SK-MEL-5 (cell line): ENCODE measurements at regions not wholly inside any gene's neighbourhood (a gene's known extent, or its start where the extent isn't known, plus 50 kb on each side); places are given as distances from the start of the nearest gene placed in this dataset.

ENCODE experiments used
- DNase-seq: peaks from one replicate; pipeline ENCODE4 v3.0.0-alpha.2; 2016; ENCODE audit warnings: low read depth, low spot score
- in situ Hi-C: cut with HindIII; loops from 2 replicates; pipeline ENCODE4 v1.10.0; 2016; ENCODE audit warnings: low sequenced_read_pairs, high pct_unique_total_duplicates, low pct_unique_long_range_greater_than_20kb

DNA sequence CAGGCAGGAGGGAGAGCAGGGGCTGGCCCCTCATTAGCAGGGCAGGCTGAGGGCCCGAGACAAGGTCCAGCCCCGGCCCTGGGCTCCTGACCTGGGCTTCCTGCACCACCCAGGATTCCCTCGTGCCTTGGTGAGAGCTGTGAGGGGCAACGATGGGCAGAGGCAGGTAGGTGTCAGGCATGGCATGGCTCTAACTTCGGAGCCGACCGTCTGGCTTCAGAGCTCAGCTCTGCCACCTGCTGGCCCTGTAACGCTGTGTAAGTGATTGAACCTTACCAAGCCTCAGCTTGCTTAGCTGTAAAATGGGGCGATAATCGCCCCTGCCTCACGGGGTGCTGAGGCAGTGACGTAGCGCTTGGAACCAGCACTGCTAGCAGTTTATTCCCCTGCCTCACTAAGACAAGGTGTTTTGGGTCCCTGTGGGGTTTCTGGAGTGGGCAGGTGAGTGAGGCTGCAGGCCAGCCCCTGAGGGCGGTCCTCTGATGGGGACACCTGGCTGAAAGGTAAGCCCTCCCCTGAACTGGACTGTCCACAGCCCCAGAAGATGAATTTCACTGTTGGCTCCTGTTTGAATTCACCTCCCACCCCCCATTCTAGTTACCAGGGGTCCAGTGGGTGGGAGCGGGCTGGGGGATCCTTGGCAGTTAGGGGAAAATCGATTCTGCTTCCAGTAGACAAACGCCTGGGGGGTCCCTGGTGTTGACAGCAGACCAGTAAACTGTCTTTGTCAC is 184.8 kb upstream of the GSE1 start:
- in situ Hi-C loops = no loop called here
- DNase-seq = peak; percentile 56

DNA sequence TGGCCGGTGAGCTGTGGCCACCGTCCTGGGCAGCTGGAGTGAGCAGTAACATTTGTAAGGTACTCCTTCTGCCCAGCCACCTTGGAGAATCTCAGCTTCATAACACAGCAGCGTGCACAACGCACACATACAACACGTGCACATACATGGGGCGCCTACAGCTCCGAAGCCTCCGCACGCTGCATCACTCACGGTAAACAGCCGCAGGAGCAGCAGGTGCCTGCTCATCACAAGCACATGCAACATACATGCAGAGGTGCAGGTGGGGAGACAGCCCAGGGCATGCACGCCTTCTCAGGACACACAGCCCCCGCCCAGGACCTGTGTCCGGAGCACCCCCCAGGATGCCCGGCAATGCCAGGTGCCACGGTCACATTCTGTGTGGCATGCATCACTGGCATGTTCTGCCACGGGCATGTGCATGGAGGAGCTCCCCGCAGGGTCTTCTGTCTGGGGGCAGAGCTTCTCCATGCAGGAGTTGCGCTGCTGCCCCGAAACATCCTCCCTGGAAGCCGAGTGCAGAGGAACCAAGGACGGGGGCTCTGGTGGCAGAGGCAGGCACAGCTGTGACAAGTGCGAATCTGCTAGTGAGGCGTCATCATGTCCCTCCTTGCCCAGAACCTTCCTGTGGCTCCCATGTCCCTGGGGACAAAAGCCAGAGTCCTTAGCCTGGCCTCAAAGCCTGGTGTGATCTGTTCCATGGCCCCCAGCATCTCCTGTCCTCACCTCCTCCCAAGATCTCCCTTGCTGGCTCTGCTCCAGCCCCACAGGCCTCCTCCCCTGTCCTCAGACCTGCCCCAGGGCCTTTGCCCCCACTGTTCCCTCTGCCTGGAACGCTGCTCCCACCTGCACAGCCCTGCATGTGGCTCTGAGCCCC is 184.0 kb upstream of the GSE1 start:
- in situ Hi-C loops = no loop called here
- DNase-seq = no peak

DNA sequence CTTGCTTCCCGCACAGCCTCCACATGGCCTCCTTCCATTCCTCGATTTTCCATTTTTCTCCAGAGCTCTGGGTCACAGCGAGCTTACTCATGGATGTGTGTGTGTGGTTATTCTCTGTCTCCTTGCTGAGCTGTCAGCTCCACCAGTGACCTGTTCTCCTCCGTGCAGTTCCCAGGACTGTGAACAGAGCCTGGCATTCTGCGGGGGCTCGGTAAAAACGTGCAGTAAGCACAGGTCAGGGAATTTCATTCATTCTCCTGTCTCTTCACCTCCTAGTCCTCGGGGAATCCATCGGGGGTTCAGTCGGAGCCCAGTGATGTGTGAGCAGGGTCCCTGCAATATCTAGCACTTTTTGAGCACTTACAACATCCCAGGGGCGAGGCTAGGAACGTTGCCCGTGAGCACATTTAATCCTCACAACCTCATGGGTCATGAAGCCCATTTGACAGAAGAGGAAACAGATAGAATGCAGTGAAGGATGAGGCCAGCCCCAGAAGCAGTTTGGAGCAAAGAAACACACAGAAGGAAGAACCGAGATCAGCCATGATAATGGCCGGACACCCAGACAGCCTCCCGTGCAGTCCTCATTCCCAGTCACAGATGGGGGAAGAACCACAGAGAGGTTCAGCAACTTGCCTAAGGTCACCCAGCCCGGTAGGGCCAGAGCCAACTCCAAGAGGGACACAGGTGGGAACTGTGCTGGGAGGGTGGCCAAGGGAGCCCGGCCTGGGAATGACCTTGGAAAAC is 183.2 kb upstream of the GSE1 start:
- in situ Hi-C loops = no loop called here

DNA sequence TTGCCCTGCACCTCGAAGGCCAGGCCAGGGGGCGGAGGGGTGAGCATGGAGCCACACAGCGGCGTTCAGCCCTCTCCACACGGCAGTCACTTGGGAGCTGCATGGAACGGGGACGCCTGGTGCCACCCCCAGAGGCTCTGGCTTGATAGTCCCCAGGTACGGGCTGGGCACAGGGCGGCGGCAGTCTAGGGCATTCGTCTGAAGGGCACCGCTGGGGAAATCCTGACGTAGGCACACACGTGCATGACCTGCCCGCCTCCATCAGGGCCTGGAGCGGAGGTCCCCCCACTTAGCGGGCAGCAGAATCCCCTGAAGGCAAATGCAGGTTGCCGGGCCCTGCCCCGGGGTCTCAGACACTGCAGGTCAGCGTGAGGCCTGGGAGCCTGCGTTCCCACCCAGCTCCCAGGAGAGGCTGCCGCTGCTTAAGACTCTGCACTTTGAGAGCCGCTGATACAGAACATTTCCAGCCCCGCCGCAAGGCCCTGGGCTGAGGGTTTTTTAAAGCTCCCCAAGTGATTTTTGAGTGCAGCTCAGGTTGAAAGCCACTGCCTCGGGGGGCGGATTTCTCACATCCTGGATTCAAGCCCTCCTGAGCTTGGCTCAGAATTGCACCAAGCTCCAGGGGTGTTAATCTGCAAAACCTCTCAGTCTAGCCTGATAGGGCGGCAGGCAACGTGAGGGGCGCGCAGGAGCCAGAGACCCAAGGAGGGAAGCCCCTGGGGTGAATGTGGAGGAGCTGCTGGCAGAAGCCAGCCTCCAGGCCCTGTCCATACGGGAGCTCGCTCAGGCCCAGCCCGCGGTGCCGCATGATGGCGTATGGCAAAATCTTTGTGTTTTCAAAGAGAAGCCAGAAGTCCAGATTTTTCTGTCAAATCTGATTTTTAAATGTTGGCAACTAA is 182.3 kb upstream of the GSE1 start:
- DNase-seq = no peak
- in situ Hi-C loops = no loop called here

More for the DNA sequence above, 183.2 kb upstream of the GSE1 start:
- DNase-seq = no peak

DNA sequence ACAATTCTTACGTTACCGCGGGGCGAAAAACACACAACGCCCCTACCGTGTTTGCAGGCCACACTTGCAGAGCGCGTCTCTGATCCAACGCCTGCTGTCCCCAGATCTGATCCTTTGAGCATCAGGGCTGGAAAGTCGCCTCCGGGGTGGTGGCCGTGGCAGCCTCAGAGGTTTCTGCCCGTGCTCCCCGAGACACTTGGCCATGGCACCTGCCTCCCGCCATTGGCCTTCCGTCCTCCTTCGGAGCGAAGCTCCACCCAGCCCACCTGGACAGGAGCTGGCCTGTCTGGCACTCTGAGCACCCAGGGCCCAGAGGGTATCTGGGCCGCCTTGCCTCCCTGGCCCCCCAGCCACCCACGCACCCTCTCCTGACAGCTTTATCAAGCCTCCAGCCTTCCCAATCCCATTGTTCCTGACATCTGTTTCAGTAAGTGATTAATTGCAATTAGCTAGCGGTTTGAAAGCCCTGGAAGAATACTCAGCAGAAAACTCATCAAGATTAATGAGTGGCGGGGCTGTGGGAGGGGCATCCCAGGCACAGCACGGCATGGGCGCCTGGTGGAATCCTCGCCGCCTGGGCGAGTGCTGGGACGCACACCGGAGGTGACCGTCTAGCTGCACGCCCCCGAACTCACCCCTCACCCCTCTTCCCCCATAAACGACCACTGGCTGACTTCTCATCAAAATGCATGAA is 181.5 kb upstream of the GSE1 start:
- DNase-seq = no peak

DNA sequence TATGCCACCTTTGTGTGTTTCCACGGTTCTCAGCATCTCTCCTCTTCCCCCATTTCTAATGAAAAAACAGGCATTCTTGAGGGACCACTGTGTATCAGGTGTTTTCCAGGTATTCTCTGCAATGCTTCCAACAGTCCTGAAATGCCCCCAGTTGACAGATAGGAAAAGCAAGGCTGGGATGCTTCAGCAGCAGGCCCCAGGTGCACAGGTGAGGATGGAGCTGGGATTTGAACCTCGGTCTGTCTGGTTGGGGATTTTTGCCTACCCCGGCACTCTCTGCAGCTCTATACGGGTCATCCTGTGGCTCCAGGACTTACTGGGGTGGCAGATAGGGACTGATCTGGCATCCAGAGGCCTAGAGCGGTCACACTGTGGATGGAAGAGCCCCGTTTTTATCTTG is 180.5 kb upstream of the GSE1 start:
- in situ Hi-C loops = no loop called here
- no peak for DNase-seq

More for the DNA sequence above, 181.5 kb upstream of the GSE1 start:
- in situ Hi-C loops = no loop called here

DNA sequence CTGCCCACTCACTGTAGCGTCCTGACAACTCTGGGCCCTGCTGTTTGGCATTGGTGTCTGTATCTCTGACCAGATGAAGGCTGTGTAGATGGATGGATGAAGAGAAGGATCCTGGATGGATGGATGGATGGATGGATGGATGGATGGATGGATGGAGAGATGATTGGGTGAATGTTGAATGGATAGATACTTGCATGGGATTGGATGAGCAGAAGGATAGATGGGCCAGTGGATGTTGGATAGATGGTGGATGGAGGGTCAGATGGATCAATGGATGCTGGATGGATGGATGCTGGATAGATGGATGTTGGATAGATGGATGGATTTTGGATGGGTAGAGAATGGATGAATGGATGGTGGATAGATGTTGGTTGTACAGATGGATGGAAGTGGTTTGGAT is 179.6 kb upstream of the GSE1 start:
- no peak for DNase-seq
- in situ Hi-C loops = no loop called here

DNA sequence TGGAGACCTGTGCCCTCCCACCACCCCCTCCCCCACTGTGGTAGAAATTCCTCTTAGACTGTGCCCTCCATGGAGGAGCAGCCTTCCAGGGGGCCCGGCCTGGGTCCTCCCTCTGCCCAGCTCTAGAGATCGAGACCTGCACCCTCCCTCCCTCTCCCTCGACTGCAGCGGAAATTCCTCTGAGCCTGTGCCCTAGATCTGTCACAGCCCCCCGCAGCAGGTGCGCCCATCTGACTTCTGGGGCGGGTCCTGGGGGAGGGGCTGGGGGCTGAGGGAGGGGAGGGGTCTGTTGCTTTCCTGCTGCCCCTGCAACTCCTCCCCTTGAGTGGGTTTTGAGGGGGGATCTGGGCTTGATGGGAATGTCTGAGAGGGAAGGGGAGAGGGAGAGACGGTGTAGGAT is 177.8 kb upstream of the GSE1 start:
- DNase-seq = no peak
- in situ Hi-C loops = no loop called here

DNA sequence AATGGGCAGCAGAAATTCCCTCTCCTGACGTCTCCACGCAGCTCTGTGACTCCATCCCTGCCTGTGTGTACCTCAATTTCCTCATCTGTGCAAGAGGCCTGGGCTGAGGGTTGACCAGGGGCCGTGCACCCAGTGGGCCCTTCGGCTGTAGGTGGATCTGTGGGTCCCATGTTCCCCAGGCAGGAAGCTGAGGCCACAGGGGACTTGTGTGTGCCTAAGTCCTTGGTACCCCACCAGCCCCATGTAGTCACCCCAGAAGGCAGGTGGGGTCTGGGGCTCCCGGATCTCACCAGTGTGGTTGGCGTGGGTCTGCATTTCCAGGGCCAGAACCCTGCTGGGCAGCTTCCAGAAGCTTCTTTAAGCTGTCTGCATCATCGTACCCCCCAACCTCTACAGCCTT is 177.4 kb upstream of the GSE1 start:
- in situ Hi-C loops = no loop called here
- no peak for DNase-seq

DNA sequence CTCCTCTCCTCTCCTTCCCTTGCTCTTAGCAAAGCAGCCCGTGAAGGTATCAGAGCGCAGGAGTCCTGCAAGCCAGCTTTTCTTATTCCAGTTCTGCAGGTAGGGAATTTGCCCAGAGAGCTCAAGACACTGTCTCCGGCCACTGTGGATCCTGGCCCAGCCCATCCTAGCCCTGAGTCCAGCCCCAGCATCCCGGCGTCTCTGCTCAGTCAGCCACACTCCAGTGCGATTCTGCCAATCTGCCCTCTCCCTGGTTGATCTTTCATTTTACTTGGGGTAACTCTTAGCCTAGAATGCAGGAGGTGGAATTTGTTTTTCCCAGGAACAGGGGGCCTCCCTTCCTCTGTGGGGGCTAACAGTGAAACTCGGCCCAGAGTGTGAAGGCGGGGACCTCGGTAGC is 176.9 kb upstream of the GSE1 start:
- in situ Hi-C loops = no loop called here
- no peak for DNase-seq

DNA sequence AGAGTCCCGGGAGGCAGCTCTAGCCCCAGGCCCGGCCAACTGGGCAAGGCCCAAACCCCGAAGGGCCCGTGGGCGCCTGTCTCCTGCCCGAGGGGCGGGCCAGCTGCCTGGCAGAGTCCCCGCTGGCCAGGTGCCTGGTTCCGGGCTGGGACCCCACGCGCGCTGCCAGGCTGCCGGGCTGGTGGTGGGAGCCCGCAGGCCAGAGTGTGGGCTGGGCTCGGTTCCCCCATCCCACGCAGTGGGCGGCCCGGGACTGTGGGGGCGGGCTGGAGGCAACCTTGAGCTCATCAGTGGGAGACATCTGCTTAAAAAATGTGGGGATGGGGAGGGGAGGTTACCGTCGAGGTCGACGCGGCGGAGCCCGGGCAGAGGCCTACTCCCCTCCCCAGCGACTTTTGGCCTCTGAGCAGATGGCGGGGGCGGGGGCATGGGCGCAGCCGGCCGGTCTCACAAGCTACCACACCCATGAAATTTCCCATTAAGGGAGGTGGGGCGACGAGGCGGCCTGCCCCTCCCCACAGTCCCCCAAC is 176.4 kb upstream of the GSE1 start:
- in situ Hi-C loops = no loop called here

DNA sequence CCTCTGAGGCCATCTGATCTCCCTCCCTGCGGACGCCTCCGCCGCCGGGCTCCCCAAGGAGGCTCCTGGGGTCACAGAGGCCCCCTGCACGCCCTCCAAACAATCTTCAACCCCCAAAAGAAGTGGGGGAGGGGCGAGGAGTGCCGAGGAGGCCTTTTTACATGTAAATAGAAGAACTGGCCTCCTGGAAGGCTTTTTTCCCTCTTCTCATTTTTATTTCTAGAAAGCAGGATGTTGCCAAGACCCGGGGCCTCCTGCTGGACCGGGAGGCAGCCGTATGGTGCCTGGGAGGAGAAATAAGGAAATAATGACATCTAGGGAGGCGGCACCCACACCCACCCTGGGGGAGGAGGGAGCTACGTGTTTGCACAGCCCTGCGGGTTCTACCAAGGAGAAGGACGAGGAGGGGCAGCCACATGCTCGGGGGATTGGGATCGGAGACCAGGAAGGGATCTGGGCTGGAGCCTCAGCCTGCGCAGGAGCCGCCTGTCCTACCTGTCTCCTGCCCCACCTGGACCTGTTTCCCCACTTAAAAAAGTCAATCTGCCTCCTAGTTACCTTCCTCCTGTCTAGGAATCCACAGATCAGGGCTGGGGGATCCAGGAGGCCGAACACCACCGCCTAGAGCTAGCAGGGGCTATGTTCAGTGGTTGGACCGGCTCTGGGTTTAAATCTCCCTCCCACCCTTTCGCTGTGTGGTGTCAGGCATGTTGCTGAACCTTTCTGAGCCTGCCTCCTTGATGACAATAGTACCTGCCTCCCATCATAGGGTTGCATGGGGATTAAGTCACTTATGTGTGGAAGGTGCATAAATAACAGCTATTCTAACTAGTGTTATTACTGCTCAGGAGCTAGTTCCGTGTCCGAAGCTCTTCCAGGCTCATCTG is 175.7 kb upstream of the GSE1 start:
- DNase-seq = no peak

More for the DNA sequence above, 176.4 kb upstream of the GSE1 start:
- no peak for DNase-seq

DNA sequence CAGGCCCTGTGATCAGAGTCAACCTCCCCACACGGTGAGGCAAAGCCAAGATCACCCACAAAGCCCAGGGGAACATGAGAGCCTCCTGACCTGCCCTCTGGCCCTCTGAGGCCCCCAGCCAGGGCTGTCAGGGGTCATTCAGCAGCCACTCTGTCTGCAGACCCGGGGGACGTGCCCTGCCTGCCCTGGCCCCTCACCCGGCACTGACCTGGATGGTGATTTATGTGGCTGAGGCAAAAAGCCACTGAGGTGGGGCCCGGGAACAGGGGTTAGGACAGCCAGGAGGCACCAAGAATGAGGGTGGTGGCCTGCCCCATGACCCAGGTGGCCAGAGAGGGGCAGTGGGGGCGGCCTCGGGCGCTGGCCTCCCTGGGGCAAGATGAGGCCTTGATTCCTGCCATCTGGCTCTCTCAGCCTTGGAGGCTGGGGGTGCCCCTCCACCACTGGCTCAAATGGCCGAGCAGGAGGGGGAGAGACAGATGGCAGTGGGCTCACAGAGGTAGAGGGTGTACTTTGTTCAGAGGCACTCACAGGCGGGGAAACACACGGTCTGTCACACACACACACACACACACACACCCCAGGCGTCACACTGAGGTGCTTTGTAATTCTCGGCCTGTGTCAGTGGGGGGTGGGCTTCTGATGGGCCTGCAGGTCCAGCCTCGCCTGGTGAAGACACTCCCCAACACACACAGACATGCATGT is 174.0 kb upstream of the GSE1 start:
- DNase-seq = no peak
- in situ Hi-C loops = no loop called here

More for the DNA sequence above, 175.7 kb upstream of the GSE1 start:
- in situ Hi-C loops = no loop called here

DNA sequence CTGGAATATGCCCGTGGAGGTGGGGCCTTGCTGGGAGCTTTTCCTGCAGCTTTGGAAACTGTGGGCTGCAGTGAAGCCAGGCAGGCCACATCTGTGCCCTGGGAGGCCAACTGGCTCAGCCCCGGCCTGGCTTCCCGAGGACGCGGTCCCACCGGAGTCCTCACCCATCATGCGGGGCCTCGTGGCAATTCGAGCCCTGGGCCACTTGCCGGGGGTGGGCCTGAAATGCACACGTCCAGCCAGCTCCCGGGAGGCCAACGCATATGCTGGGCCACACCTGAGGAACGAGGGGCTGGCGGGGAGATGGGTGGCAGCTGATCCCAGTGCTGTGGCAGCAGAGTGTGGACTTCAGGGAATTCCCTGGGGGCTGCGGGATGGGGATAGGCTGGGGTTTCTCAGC is 172.4 kb upstream of the GSE1 start:
- no peak for DNase-seq
- in situ Hi-C loops = no loop called here

DNA sequence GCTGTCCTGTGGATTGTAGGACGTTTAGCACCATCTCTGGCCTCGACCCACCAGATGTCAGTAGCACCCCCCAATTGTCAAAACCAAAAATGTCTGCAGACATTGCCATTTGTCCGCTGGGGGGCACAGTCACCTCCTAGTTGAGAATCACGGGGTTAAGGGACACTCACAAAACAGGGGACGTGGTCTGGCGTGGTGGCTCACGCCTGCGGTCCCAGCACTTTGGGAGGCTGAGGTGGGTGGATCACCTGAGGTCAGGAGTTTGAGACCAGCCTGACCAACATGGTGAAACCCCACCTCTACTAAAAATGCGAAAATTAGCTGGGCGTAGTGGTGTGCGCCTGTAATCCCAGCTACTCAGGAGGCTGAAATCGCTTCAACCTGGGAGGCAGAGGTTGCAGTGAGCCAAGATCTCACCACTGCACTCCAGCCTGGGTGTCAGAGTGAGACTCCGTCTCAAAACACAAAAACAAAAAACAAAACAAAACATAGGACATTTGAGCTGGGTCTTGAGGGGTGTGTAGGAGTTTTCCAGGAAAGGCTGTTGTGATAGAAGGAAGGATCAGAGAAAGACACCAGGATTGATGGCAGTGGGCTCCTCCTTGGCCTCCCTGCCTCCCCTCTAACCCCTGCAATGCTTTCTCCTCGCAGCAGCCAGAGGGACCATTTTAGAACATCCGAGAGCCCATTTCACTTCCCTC is 171.8 kb upstream of the GSE1 start:
- peak; percentile 18 for DNase-seq
- in situ Hi-C loops = no loop called here
